HepG2 (cell line): ENCODE measurements at regions not wholly inside any gene's neighbourhood (a gene's known extent, or its start where the extent isn't known, plus 50 kb on each side); places are given as distances from the start of the nearest gene placed in this dataset.

ENCODE experiments used
- ATAC-seq: fragments of 200-7000 bp; cut with Tn5 transposase; 3 replicates; pipeline ENCODE4 v1.9.1; 2020; ENCODE audit warnings: mild to moderate bottlenecking, moderate library complexity
- BruUV-seq: library from RNA; stranded (reverse); fragments of 400-500 nt; replicated peaks from 2 replicates; lab custom pipeline; 2021; lab: Mats Ljungman, UMichigan
- CTCF ChIA-PET: fragments of 300-600 bp; formaldehyde crosslinking; extraction: SDS; loops from one replicate; lab custom pipeline; 2021; ENCODE audit warnings: low total read pairs, inconsistent platforms, low intra/inter-chr PET ratio; lab: Yijun Ruan, JAX
- POLR2A ChIA-PET: fragments of 350-600 bp; sonication (Branson Sonifier 250); formaldehyde crosslinking; loops from one replicate; lab custom pipeline; 2020; ENCODE audit warnings: antibody characterized with exemption, inconsistent platforms; lab: Yijun Ruan, JAX
- DNase-seq: peaks from one replicate; pipeline ENCODE4 v3.0.0-alpha.2; 2015; ENCODE audit warnings: low spot score
- FAIRE-seq: peaks from 3 replicates; lab custom pipeline; 2011; peaks lifted over from hg19 to GRCh38; lab: Jason Lieb, UNC
- H2AFZ ChIP-seq: one replicate; pipeline ENCODE4 v1.6.1; 2011; ENCODE audit warnings: low read length, inconsistent platforms
- H3K27ac ChIP-seq: fragments of 300-600 bp; 3 replicates; pipeline ENCODE4 v1.8.0; 2011; ENCODE audit warnings: mixed run types, mild to moderate bottlenecking, mixed read lengths, low read length, inconsistent platforms; ENCODE audit not compliant: insufficient read depth; ENCODE audit errors: extremely low read length
- H3K27me3 ChIP-seq, 2 experiments: fragments of 200-600 bp in 1 of 2; 2 replicates in 1 of 2; 3 replicates in 1 of 2; pipeline versions ENCODE4 v1.6.0 to v1.8.0; 2011; ENCODE audit warnings: low read length in 2 of 2, mild to moderate bottlenecking in 2 of 2, moderate library complexity in 2 of 2, inconsistent platforms in 1 of 2; ENCODE audit not compliant: insufficient read depth in 2 of 2, control insufficient read depth in 1 of 2
- H3K36me3 ChIP-seq, 2 experiments: fragments of 200-600 bp in 1 of 2; replicated peaks in 1 of 2; 2 replicates in 1 of 2; 3 replicates in 1 of 2; pipeline versions ENCODE4 v1.5.1 to v1.8.0; 2011; ENCODE audit warnings: low read length in 2 of 2, inconsistent platforms in 1 of 2; ENCODE audit not compliant: insufficient read depth in 2 of 2, control insufficient read depth in 1 of 2
- H3K4me1 ChIP-seq: 2 replicates; pipeline ENCODE4 v1.5.1; 2012; ENCODE audit warnings: low read length, inconsistent platforms; ENCODE audit not compliant: insufficient read depth
- H3K4me2 ChIP-seq: 2 replicates; pipeline ENCODE4 v1.6.0; 2011; ENCODE audit warnings: low read depth, low read length, inconsistent platforms
- H3K4me3 ChIP-seq, 3 experiments: fragments of 200-600 bp in 1 of 3; sonication (generic), shearing (Covaris generic) in 1 of 3; replicated peaks in 1 of 3; 2 replicates each; pipeline ENCODE4 v1.5.1; 2011 to 2016; ENCODE audit warnings: low read length in 3 of 3, inconsistent platforms in 2 of 3, low read depth in 2 of 3, mild to moderate bottlenecking in 2 of 3, control low read depth in 1 of 3, mixed read lengths in 1 of 3; ENCODE audit not compliant: insufficient read depth in 1 of 3
- H3K79me2 ChIP-seq: one replicate; pipeline ENCODE4 v1.6.1; 2011; ENCODE audit warnings: low read length, inconsistent platforms; ENCODE audit not compliant: insufficient read depth
- H3K9ac ChIP-seq: 2 replicates; pipeline ENCODE4 v1.6.0; 2011; ENCODE audit warnings: mild to moderate bottlenecking, low read depth, low read length, inconsistent platforms; ENCODE audit not compliant: insufficient read depth
- H3K9me3 ChIP-seq: 2 replicates; pipeline ENCODE4 v1.5.1; 2012; ENCODE audit warnings: mild to moderate bottlenecking, low read length
- H4K20me1 ChIP-seq: 2 replicates; pipeline ENCODE4 v1.6.0; 2011; ENCODE audit warnings: inconsistent platforms, mild to moderate bottlenecking, low read length, moderate library complexity; ENCODE audit not compliant: insufficient read depth
- ATF7-NPFF ChIP-seq: sonication (generic); formaldehyde crosslinking; IDR thresholded peaks from 2 replicates; pipeline ENCODE4 v1.8.1; 2023; ENCODE audit warnings: mild to moderate bottlenecking, low read depth, missing genetic modification reagents, moderate library complexity
- DNMT3B ChIP-seq: conservative IDR thresholded peaks from 2 replicates; pipeline ENCODE4 v1.6.1; 2016; ENCODE audit warnings: missing biosample characterization, control low read depth
- ELF4 ChIP-seq: sonication (generic); formaldehyde crosslinking; IDR thresholded peaks from 2 replicates; pipeline ENCODE4 v1.5.0; 2020; ENCODE audit warnings: missing genetic modification reagents, mild to moderate bottlenecking, moderate library complexity, borderline replicate concordance
- FOXK1 ChIP-seq: sonication (generic); formaldehyde crosslinking; IDR thresholded peaks from 2 replicates; pipeline ENCODE4 v1.4.0; 2020; ENCODE audit warnings: low read depth, missing genetic modification reagents, borderline replicate concordance
- NFRKB ChIP-seq: fragments of 450-650 bp; IDR thresholded peaks from 2 replicates; pipeline ENCODE4 v1.6.1; 2017
- NR2F2 ChIP-seq: IDR thresholded peaks from 2 replicates; pipeline ENCODE4 v1.6.1; 2012; ENCODE audit warnings: low read depth, inconsistent platforms, borderline replicate concordance
- POLR2AphosphoS2 ChIP-seq: IDR thresholded peaks from 2 replicates; pipeline ENCODE4 v1.6.1; 2011; ENCODE audit warnings: low read depth, low read length, improper control_type of control experiment
- ZNF136 ChIP-seq: sonication (generic); formaldehyde crosslinking; IDR thresholded peaks from 2 replicates; pipeline ENCODE4 v1.8.1; 2022; ENCODE audit warnings: low read depth, mild to moderate bottlenecking, moderate library complexity, missing genetic modification reagents
- ZNF446 ChIP-seq: sonication (generic); formaldehyde crosslinking; IDR thresholded peaks from 2 replicates; pipeline ENCODE4 v1.5.0; 2020; ENCODE audit warnings: mild to moderate bottlenecking, missing genetic modification reagents
- ZNF615 ChIP-seq: sonication (generic); formaldehyde crosslinking; IDR thresholded peaks from 2 replicates; pipeline ENCODE4 v1.5.0; 2020; ENCODE audit warnings: mild to moderate bottlenecking, missing genetic modification reagents, borderline replicate concordance
- WGBS: methylation state at CpG from one replicate; pipeline ENCODE4 v1.1.6; 2017; ENCODE audit warnings: low lambda C conversion rate; 5-methylcytosine and 5-hydroxymethylcytosine counted together
- in situ Hi-C: cut with HindIII; loops from 2 replicates; pipeline ENCODE4 v1.10.0; 2017; ENCODE audit warnings: low pct_unique_long_range_greater_than_20kb; ENCODE audit not compliant: extremely low pct_ligation_motif_present
- intact Hi-C: fragments of 100-400 bp; cut with micrococcal nuclease; formaldehyde crosslinking; loops from one replicate; pipeline ENCODE4 v1.10.0; 2022; ENCODE audit not compliant: unreplicated experiment
- TF ChIP-seq, protein P1 (sequence below): sonication (generic); formaldehyde crosslinking; IDR thresholded peaks from 2 replicates; pipeline ENCODE4 v1.4.0; 2020; ENCODE audit warnings: missing genetic modification reagents; ENCODE audit errors: not compliant biosample characterization
- TF ChIP-seq, protein P2 (sequence below): IDR thresholded peaks from 2 replicates; pipeline ENCODE4 v1.6.1; 2016; ENCODE audit warnings: low read depth

DNA sequence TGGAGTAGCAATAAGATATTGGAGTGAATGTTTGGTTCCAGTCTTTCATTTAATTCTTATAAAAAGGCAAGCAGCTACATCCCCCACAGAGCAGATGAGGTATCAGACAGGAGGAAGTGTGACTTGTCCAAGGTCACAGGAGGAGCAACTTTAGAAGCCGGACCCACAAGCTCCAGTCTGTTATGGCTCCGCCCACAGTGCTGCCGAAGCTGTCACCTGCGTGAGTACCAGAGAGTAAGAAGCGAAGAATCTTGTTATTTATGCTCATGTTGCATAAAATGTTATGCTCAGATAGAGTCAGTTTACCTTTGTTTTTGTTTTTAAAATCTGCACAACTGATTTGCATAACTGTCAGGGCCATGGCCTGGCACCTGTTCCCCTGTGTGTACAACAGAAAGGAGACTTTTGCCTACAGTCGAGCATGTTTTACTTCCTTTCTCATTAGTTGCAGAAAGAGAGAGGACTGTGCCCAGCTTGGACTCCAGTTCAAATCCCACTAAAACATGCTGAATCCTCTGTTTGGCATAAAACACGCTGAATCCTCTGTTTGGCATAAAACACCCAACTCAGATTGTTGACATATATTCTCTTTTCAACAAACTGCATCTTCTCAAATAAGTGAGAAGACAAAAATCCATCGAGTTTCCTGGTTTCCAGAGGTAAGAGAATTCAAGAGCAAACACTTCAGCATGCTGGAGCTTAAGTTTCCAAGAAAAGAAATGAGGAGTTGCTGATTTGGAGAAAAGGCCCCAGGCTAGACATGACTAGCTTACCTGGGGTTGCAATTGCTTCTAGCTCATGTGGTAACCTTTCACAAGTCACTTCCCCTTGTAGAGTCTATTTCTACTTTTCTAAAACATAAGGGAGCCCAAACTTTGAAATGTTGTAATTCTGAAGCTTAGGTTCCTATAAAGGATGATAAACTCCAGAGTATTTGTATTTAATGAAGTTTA is 409.8 kb upstream of the ZMIZ1 start:
- no peak for ATAC-seq
- TF ChIP-seq ZNF615: no peak
- TF ChIP-seq DNMT3B: no peak
- TF ChIP-seq POLR2AphosphoS2: no peak
- TF ChIP-seq, protein P1, sequence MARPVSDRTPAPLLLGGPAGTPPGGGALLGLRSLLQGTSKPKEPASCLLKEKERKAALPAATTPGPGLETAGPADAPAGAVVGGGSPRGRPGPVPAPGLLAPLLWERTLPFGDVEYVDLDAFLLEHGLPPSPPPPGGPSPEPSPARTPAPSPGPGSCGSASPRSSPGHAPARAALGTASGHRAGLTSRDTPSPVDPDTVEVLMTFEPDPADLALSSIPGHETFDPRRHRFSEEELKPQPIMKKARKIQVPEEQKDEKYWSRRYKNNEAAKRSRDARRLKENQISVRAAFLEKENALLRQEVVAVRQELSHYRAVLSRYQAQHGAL (CRISPR knock-in tag): no peak
- no peak for TF ChIP-seq ZNF446 (CRISPR knock-in tag)
- no peak for TF ChIP-seq ELF4 (CRISPR knock-in tag)
- TF ChIP-seq NR2F2: no peak
- TF ChIP-seq ATF7-NPFF (CRISPR knock-in tag): no peak
- no peak for TF ChIP-seq FOXK1
- TF ChIP-seq NFRKB: no peak
- no peak for TF ChIP-seq ZNF136 (CRISPR knock-in tag)
- TF ChIP-seq, protein P2, sequence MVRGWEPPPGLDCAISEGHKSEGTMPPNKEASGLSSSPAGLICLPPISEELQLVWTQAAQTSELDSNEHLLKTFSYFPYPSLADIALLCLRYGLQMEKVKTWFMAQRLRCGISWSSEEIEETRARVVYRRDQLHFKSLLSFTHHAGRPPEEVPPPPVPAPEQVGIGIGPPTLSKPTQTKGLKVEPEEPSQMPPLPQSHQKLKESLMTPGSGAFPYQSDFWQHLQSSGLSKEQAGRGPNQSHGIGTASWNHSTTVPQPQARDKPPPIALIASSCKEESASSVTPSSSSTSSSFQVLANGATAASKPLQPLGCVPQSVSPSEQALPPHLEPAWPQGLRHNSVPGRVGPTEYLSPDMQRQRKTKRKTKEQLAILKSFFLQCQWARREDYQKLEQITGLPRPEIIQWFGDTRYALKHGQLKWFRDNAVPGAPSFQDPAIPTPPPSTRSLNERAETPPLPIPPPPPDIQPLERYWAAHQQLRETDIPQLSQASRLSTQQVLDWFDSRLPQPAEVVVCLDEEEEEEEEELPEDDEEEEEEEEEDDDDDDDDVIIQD (CRISPR knock-in tag): no peak
- ChIA-PET CTCF (interaction anchor here (1.1 to 1.7 kb wide), 2 partner anchors 226 to 235 kb away, joined by 3 to 8 read pairs; no protein-coding TSS in a partner anchor), POLR2A (no interaction called here)
- Histone ChIP-seq H3K27me3 (no peaks in the 10 kb centered on the region), H2AFZ (no peak overlapping the region), H3K9ac (no peak overlapping the region), H3K27ac (no peak overlapping the region), H3K4me1 (peaks cover 35% of the 10 kb centered on the region), H4K20me1 (no peaks in the 10 kb centered on the region), H3K9me3 (peaks cover 4% of the 10 kb centered on the region), H3K36me3 (no peaks in the 10 kb centered on the region), H3K4me3 (no peak overlapping the region), H3K4me2 (no peak overlapping the region), H3K79me2 (no peaks in the 10 kb centered on the region)
- no peak for FAIRE-seq
- WGBS: 42% methylated on average over 8 of the region's 8 CpGs
- DNase-seq: no peak
- BruUV-seq: no TSS peak
- in situ Hi-C loops: no loop called here
- intact Hi-C loops: loop anchor here (5.0 to 10.0 kb wide), 3 partner anchors 116 to 408 kb away; partner anchors contain the start of gene ZMIZ1
